LoVo (cell line): ENCODE measurements at regions not wholly inside any gene's neighbourhood (a gene's known extent, or its start where the extent isn't known, plus 50 kb on each side); places are given as distances from the start of the nearest gene placed in this dataset.

Source experiments
- DNase-seq: peaks from one replicate; pipeline ENCODE4 v3.0.0-alpha.2; 2016; ENCODE audit warnings: low spot score

- DNase-seq, result no peak
Measured at GRCh38 chr18:60134806-60135205, 235.0 kb downstream of the PMAIP1 start.

- DNase-seq, result no peak
Measured at GRCh38 chr18:60130284-60130683, 230.5 kb downstream of the PMAIP1 start.

- DNase-seq, result no peak
Measured at GRCh38 chr18:60123031-60123430, 223.2 kb downstream of the PMAIP1 start.

- no peak for DNase-seq
Measured at GRCh38 chr18:60122339-60122738, 222.5 kb downstream of the PMAIP1 start.

GRCh38 chr18:60120231-60120750, 220.5 kb downstream of the PMAIP1 start:
- DNase-seq, result no peak

GRCh38 chr18:60117321-60117720, 217.5 kb downstream of the PMAIP1 start:
- no peak for DNase-seq

- no peak for DNase-seq
Measured at GRCh38 chr18:60113396-60113795, 213.6 kb downstream of the PMAIP1 start.

- DNase-seq, result no peak
Measured at GRCh38 chr18:60112369-60112768, 212.6 kb downstream of the PMAIP1 start.

GRCh38 chr18:60111525-60111924, 211.7 kb downstream of the PMAIP1 start:
- DNase-seq, result no peak

GRCh38 chr18:60110836-60111235, 211.0 kb downstream of the PMAIP1 start:
- DNase-seq, result no peak

GRCh38 chr18:60100778-60101177, 201.0 kb downstream of the PMAIP1 start:
- no peak for DNase-seq

GRCh38 chr18:60099709-60100108, 199.9 kb downstream of the PMAIP1 start:
- no peak for DNase-seq

GRCh38 chr18:60096428-60096827, 196.6 kb downstream of the PMAIP1 start:
- DNase-seq, result no peak

- DNase-seq, result no peak
Measured at GRCh38 chr18:60092073-60092472, 192.3 kb downstream of the PMAIP1 start.

GRCh38 chr18:60090170-60090569, 190.4 kb downstream of the PMAIP1 start:
- no peak for DNase-seq

- DNase-seq, result no peak
Measured at GRCh38 chr18:60082790-60083189, 183.0 kb downstream of the PMAIP1 start.

GRCh38 chr18:60082282-60082681, 182.5 kb downstream of the PMAIP1 start:
- no peak for DNase-seq

GRCh38 chr18:60075477-60075876, 175.7 kb downstream of the PMAIP1 start:
- DNase-seq, result no peak

- no peak for DNase-seq
Measured at GRCh38 chr18:60070631-60071030, 170.8 kb downstream of the PMAIP1 start.

GRCh38 chr18:60069145-60069544, 169.3 kb downstream of the PMAIP1 start:
- DNase-seq, result no peak

- DNase-seq, result no peak
Measured at GRCh38 chr18:60067426-60068210, 167.8 kb downstream of the PMAIP1 start.

- no peak for DNase-seq
Measured at GRCh38 chr18:60066219-60066975, 166.6 kb downstream of the PMAIP1 start.

- DNase-seq, result no peak
Measured at GRCh38 chr18:60064271-60064670, 164.5 kb downstream of the PMAIP1 start.
